Left kidney (tissue), 1 donor: ENCODE measurements at regions not wholly inside any gene's neighbourhood (a gene's known extent, or its start where the extent isn't known, plus 50 kb on each side); places are given as distances from the start of the nearest gene placed in this dataset.

Experiments used
- DNase-seq: peaks from one replicate; pipeline ENCODE4 v3.0.0-alpha.2; 2013

DNA sequence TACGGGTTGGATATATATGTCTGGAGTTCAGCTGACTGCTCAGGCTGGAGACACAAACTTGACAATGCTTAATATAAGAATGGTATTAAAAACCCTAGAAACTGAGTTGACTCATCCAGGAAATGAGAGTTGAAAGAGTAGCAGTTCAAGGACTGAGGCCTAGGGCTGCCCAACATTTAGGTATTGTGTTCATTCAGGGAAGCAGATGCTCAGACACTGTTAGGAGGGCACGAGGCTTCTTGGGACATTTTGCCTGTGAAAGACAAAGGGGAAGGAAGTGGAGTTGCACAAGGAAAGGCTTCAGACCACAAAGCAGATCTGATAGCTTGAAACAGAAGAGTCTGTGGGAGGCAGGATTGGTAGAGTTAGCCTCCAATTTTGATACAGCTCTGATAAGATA, 52.0 kb upstream of the HS3ST1 start:
- no peak for DNase-seq
